SK-N-SH (cell line): ENCODE measurements at regions not wholly inside any gene's neighbourhood (a gene's known extent, or its start where the extent isn't known, plus 50 kb on each side); places are given as distances from the start of the nearest gene placed in this dataset.

Experiments used
- CHD2 ChIP-seq: fragments of 150-350 bp; IDR thresholded peaks from 2 replicates; pipeline ENCODE4 v1.6.1; 2018; ENCODE audit warnings: low read length; ENCODE audit not compliant: partially characterized antibody
- CTCF ChIP-seq: fragments of 200-600 bp; sonication (generic); IDR thresholded peaks from 2 replicates; pipeline ENCODE4 v1.6.1; 2017; ENCODE audit warnings: antibody characterized with exemption, mild to moderate bottlenecking, moderate library complexity
- EZH2phosphoT487 ChIP-seq: fragments of 200-600 bp; sonication (generic); IDR thresholded peaks from 2 replicates; pipeline ENCODE4 v1.6.1; 2017; ENCODE audit warnings: low read depth, mixed run types, mild to moderate bottlenecking, antibody characterized with exemption, moderate library complexity, borderline replicate concordance
- POLR2AphosphoS5 ChIP-seq: IDR thresholded peaks from 2 replicates; pipeline ENCODE4 v1.6.1; 2012; ENCODE audit warnings: low read depth, low read length
- RCOR1 ChIP-seq: fragments of 150-350 bp; IDR thresholded peaks from 2 replicates; pipeline ENCODE4 v1.6.1; 2017; ENCODE audit warnings: antibody characterized with exemption, low read length
- REST ChIP-seq: IDR thresholded peaks from 2 replicates; pipeline ENCODE4 v1.6.1; 2012; ENCODE audit warnings: mild to moderate bottlenecking, low read depth, low read length, moderate library complexity
- RFX5 ChIP-seq: IDR thresholded peaks from 2 replicates; pipeline ENCODE4 v1.6.1; 2012; ENCODE audit warnings: mild to moderate bottlenecking, improper control_type of control experiment, low read length
- TAF1 ChIP-seq: IDR thresholded peaks from 2 replicates; pipeline ENCODE4 v1.6.1; 2012; ENCODE audit warnings: low read depth, mild to moderate bottlenecking, low read length, moderate library complexity, borderline replicate concordance
- TCF12 ChIP-seq: IDR thresholded peaks from 2 replicates; pipeline ENCODE4 v1.4.0; 2012
- USF1 ChIP-seq: IDR thresholded peaks from 2 replicates; pipeline ENCODE4 v1.4.0; 2012; ENCODE audit warnings: low read depth, borderline replicate concordance
- YY1 ChIP-seq: IDR thresholded peaks from 2 replicates; pipeline ENCODE4 v1.4.0; 2012; ENCODE audit warnings: low read depth, mild to moderate bottlenecking

GRCh38 chr5:112669328-112669963 lies 68.2 kb upstream of the APC start:
- TF ChIP-seq RFX5: no peak
- no peak for TF ChIP-seq CTCF
- no peak for TF ChIP-seq POLR2AphosphoS5
- TF ChIP-seq YY1: no peak
- TF ChIP-seq CHD2: no peak
- no peak for TF ChIP-seq RCOR1
- TF ChIP-seq EZH2phosphoT487: no peak
- TF ChIP-seq TCF12: no peak
- no peak for TF ChIP-seq TAF1
- TF ChIP-seq USF1: no peak
- TF ChIP-seq REST: no peak
